Coronary artery (tissue), 2 donors: ENCODE measurements at regions not wholly inside any gene's neighbourhood (a gene's known extent, or its start where the extent isn't known, plus 50 kb on each side); places are given as distances from the start of the nearest gene placed in this dataset.
"Not testable (repeated sequence)": the region's sequence is repeated elsewhere in the genome, so short reads cannot be mapped to it uniquely, and the experiment has no call there.

ENCODE experiments used
- DNase-seq: peaks from one replicate; pipeline ENCODE4 v3.0.0-alpha.2; 2017; ENCODE audit warnings: low spot score
- H3K27ac ChIP-seq, 2 donors: fragments of 200-600 bp; sonication (generic); one replicate each; pipeline ENCODE4 v1.5.1; 2016 to 2019
- H3K4me3 ChIP-seq: fragments of 200-600 bp; sonication (generic); 2 replicates; pipeline ENCODE4 v1.5.1; 2016; ENCODE audit warnings: mild to moderate bottlenecking, moderate library complexity
- TF ChIP-seq, protein P1 (sequence below): fragments of 200-600 bp; sonication (generic); IDR thresholded peaks from one replicate; pipeline ENCODE4 v1.5.1; 2019; ENCODE audit warnings: antibody characterized with exemption

DNA sequence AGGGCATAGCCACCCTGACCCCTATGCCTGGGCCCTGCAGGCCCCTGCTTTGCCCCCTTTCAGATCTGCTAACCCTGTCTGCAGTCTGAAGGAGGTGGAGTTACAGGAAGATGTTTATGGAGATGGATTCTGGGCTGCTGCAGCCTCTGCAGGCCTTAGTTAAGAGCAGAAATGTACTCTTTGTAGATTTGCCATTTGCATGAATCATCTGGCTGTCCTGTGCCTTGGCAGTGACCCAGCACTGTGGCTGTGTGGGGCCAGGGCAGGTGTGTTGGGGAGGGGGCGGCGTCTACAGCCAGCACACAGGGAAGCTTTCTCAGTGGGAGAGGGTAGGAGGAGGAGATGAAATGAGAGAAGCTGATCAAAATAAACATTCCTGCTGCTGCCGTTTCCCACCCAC lies 867.3 kb downstream of the PLA2G4A start:
- H3K4me3 ChIP-seq, result no peak overlapping the region
- no peak for DNase-seq
- TF ChIP-seq, protein P1, sequence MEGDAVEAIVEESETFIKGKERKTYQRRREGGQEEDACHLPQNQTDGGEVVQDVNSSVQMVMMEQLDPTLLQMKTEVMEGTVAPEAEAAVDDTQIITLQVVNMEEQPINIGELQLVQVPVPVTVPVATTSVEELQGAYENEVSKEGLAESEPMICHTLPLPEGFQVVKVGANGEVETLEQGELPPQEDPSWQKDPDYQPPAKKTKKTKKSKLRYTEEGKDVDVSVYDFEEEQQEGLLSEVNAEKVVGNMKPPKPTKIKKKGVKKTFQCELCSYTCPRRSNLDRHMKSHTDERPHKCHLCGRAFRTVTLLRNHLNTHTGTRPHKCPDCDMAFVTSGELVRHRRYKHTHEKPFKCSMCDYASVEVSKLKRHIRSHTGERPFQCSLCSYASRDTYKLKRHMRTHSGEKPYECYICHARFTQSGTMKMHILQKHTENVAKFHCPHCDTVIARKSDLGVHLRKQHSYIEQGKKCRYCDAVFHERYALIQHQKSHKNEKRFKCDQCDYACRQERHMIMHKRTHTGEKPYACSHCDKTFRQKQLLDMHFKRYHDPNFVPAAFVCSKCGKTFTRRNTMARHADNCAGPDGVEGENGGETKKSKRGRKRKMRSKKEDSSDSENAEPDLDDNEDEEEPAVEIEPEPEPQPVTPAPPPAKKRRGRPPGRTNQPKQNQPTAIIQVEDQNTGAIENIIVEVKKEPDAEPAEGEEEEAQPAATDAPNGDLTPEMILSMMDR, result no peak
- H3K27ac ChIP-seq, result no peak overlapping the region

DNA sequence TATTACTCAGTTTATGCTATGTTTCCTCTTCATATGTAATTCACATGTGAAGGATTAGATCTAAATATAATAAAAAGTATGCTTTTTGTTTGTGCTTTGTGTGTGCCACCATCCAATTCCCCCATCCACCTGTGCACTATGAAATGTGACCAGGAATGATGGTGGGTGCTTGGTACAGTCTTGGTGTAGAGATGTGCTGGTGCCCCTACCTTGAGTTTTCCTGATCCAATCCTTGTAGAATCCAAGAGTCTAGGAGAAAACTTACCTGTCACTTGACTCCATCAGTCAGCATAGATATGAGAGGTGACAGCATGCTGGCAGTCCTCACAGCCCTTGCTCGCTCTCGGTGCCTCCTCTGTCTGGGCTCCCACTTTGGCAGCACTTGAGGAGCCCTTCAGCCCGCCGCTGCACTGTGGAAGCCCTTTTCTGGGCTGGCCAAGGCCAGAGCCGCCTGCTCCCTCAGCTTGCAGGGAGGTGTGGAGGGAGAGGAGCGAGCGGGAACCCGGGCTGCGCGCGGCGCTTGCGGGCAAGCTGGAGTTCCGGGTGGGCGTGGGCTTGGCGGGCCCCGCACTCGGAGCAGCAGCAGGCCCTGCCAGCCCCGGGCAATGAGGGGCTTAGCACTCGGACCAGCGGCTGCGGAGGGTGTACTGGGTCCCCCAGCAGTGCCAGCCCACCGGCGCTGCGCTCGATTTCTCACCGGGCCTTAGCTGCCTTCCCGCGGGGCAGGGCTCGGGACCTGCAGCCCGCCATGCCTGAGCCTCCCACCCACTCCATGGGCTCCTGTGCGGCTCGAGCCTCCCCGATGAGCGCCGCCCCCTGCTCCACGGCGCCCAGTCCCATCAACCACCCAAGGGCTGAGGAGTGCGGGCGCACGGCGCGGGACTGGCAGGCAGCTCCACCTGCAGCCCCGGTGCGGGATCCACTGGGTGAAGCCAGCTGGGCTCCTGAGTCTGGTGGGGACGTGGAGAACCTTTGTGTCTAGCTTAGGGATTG lies 874.7 kb downstream of the PLA2G4A start:
- H3K4me3 ChIP-seq, H3K27ac ChIP-seq, DNase-seq: not testable (repeated sequence)

DNA sequence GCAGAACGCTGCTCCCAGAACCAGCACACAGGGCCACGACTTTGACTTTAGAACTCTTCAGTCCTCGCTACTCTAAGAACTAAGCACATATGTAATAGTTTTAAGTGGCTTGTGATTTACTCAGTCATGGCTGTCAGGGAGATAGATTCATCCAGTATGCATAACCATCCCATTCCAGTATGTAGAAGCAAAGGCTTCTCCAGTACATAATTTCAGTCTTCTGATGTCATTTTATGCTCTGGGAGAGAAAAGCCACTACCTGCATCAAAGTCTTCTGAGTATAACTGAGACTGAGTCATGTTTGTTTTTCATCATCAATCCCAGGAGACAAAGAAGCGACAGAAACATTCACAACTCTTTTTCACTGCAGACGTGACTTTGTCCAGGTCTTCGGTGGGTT lies 885.7 kb downstream of the PLA2G4A start:
- no peak for DNase-seq
- no peak overlapping the region for H3K27ac ChIP-seq
- no peak overlapping the region for H3K4me3 ChIP-seq
- TF ChIP-seq, protein P1, result no peak

DNA sequence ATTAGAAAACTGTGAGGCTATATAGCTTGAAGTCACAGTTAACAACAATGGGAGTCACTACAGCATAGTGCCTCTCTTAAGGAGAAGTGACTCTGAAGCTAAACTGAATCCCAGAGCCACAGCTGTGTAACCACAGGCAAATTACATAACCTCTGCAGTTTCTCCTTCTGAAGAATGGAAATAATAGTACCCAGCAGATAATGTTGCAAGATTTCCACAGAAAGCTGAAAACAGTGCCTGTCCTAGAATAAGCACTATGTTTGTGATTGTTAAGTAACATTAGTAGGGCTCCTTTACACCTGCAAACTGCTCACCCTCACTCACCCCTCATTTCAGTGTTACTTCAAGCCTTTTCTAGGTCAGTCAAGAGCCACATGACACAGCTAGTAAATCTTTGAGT lies 886.7 kb downstream of the PLA2G4A start:
- no peak for DNase-seq
- Histone ChIP-seq H3K27ac (no peak overlapping the region), H3K4me3 (no peak overlapping the region)
- TF ChIP-seq, protein P1, result no peak

DNA sequence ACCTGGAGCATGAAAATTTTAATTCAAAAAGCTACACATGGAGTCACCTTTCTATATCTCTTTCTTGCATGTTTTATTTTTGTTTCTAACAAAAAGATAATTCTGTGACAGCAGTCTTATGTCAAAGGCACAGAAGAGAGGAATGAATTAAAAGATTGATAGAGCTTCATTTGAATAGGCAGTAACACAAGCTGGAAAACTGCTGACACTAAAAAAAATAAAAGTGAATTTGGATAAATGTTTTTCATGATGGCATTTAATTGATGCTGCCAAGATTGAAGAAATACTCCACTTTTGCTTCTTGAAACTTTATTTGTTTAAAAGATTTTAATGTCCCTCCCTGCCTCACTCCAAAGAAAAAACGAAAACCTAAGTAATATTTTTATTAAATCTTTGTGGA lies 887.4 kb downstream of the PLA2G4A start:
- no peak overlapping the region for H3K4me3 ChIP-seq
- no peak for DNase-seq
- TF ChIP-seq, protein P1, result no peak
- H3K27ac ChIP-seq, result no peak overlapping the region

DNA sequence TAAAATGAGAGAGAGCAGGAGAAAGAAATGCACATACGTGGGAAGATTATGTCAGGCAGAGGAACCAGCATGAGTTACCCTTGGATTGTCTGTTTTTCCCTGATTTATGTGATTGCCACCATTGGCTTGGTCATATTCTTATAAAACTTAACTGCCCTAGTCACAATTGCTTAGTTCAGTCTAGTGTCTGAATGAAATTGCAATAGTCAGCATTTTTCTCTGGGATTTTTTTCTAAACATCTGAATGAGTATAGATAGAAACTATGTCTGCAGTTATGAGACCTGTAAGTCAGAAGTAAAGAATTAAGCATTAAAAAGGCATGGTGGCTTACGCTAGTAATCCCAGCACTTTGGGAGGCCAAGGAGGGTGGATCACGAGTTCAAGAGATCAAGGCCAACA lies 889.8 kb downstream of the PLA2G4A start:
- TF ChIP-seq, protein P1, result no peak
- no peak for DNase-seq
- no peak overlapping the region for H3K4me3 ChIP-seq
- no peak overlapping the region for H3K27ac ChIP-seq

DNA sequence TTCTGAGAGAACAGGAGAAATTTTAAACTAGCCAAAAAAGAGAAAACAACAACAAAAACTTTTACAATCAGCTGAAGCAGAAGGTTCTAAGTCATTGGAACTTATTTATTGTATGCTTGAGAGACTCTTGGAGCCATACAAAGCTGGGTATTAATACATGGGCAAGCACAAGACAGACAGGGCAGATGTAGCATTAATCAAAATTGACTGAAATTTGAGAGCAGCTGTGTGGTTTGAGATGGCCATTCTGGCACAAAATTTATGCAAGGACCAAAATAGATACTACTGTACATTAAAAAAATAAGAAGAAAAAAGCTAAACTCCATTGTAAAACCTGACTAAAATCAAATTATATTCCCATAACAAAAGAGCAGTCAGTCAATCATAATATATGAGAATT lies 892.5 kb downstream of the PLA2G4A start:
- Histone ChIP-seq H3K4me3 (no peak overlapping the region), H3K27ac (no peak overlapping the region)
- TF ChIP-seq, protein P1, result no peak
- no peak for DNase-seq
